ENCODE measurements at regions not wholly inside any gene's neighbourhood (a gene's known extent, or its start where the extent isn't known, plus 50 kb on each side); places are given as distances from the start of the nearest gene placed in this dataset.

- TF ChIP-seq CTCF (IDR thresholded peaks at IDR 0.05) (no peak), POLR2A (IDR thresholded peaks at IDR 0.05) (no peak)
Observed at GRCh38 chr2:121132762-121133107, 152.3 kb downstream of the TFCP2L1 start.
